Esophagus squamous epithelium (tissue), 4 donors: ENCODE measurements at regions not wholly inside any gene's neighbourhood (a gene's known extent, or its start where the extent isn't known, plus 50 kb on each side); places are given as distances from the start of the nearest gene placed in this dataset.

Source experiments
- POLR2A ChIP-seq, 4 donors: fragments of 450-650 bp; IDR thresholded peaks; one replicate each; pipeline ENCODE4 v1.6.1; 2017; ENCODE audit warnings: antibody characterized with exemption in 4 of 4, mild to moderate bottlenecking in 4 of 4, moderate library complexity in 3 of 4
- TF ChIP-seq, protein P1 (sequence below), 6 experiments: fragments of 450-650 bp in 4 of 6; fragments of 200-600 bp in 2 of 6; sonication (generic) in 2 of 6; IDR thresholded peaks; one replicate each; pipeline ENCODE4 v1.5.1; 2016 to 2019; ENCODE audit warnings: antibody characterized with exemption in 6 of 6, mild to moderate bottlenecking in 4 of 6, moderate library complexity in 4 of 6

DNA sequence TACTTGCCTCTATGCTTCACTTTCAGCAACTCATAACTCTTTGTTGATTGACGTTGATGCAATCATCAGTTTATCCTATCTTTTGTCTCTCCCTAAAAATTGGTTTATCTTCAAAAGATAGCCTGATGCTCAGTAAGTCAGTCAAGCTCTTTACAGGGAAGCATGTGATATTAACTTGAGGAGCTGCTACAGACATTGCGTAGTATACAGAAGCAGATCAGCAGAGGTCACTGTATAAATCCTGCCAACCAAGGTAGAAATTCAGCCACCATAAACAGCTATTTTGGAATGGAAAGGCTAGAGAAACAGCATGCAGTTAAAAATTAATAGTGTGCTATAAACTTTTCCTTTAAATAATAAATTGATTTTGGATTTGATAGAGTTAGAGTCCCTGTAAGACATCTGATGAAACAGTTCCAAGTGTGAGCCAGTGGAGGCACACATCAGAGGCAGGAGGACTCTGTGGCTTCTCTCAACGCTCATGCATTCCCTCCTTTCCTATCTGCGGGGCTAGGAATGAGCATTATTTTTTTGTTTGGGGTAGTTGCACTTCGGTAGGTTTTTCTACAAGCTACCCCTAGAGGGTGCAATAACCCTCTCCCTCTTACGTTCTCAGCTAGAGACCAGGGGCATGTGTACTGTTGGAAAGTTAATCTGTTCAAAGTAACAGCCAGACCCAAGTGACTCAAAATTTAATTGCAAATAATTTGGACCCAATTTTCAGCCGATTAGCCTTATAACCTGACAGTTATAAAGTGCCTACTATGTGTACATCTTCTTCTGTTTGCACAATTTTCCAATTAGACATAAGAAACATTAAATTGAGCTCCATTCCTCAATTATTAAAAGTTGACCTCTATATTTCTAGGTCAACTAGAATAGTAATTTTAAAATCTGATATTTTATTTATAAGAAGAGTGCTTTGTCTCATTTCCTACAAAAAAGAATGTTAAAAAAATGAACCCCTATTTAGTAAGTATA lies 647.7 kb upstream of the SOX9 start:
- TF ChIP-seq, protein P1, sequence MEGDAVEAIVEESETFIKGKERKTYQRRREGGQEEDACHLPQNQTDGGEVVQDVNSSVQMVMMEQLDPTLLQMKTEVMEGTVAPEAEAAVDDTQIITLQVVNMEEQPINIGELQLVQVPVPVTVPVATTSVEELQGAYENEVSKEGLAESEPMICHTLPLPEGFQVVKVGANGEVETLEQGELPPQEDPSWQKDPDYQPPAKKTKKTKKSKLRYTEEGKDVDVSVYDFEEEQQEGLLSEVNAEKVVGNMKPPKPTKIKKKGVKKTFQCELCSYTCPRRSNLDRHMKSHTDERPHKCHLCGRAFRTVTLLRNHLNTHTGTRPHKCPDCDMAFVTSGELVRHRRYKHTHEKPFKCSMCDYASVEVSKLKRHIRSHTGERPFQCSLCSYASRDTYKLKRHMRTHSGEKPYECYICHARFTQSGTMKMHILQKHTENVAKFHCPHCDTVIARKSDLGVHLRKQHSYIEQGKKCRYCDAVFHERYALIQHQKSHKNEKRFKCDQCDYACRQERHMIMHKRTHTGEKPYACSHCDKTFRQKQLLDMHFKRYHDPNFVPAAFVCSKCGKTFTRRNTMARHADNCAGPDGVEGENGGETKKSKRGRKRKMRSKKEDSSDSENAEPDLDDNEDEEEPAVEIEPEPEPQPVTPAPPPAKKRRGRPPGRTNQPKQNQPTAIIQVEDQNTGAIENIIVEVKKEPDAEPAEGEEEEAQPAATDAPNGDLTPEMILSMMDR (IDR thresholded peaks at IDR 0.05) = peak in 5 of 6 experiments; percentile 39 to 69 (median 55)
- no peak for TF ChIP-seq POLR2A (IDR thresholded peaks at IDR 0.05)
